ENCODE measurements at regions not wholly inside any gene's neighbourhood (a gene's known extent, or its start where the extent isn't known, plus 50 kb on each side); places are given as distances from the start of the nearest gene placed in this dataset.

DNA sequence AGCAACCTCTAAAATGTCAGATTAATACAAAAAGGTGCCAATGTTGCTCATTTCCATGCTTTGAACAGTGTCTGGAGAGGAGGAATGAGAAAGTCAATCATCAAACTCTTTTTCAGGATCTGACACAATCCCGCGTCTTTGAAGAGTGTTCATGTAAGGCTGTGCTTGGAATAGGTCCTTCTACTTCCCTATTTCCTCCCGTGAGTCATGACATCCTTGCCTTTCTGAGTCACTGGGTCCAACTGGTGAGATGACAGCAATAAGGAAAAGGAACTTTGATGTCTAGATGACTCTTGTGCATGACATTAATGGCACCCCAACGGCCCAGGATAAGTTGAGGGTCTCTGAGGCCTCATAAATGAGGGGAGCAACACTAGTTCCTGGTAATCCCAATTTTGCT lies 109.0 kb upstream of the CELF4 start:
- H3K9ac ChIP-seq (ENCODE audit: low read length in 3 of 3) = no peak overlapping the region
- H3K27me3 ChIP-seq (ENCODE audit: control insufficient read depth, insufficient read depth, low read length) = no peaks in the 10 kb centered on the region
- no peak for FAIRE-seq
- H3K27ac ChIP-seq (ENCODE audit: low read depth in 2 of 2, low read length in 2 of 2) = no peak overlapping the region
- peaks cover 0 to 7% (median 0%) of the 10 kb centered on the region in 3 donors for H3K9me3 ChIP-seq (ENCODE audit: control insufficient read depth in 2 of 3, insufficient read depth in 1 of 3, low read length in 3 of 3)
- no peak for TF ChIP-seq CTCF (IDR thresholded peaks at IDR 0.05; ENCODE audit: borderline replicate concordance, extremely low read depth, insufficient read depth)
- intact Hi-C loops (cut with DNase I) = no loop called here
- H3K4me1 ChIP-seq (ENCODE audit: control insufficient read depth in 2 of 3, insufficient read depth in 2 of 3, low read depth in 1 of 3, low read length in 3 of 3) = no peaks in the 10 kb centered on the region
- no peak overlapping the region for H3K4me3 ChIP-seq (ENCODE audit: low read length in 3 of 3)
- DNase-seq = no peak
- H3K36me3 ChIP-seq (ENCODE audit: control insufficient read depth in 2 of 3, insufficient read depth in 3 of 3, low read length in 3 of 3) = no peaks in the 10 kb centered on the region

DNA sequence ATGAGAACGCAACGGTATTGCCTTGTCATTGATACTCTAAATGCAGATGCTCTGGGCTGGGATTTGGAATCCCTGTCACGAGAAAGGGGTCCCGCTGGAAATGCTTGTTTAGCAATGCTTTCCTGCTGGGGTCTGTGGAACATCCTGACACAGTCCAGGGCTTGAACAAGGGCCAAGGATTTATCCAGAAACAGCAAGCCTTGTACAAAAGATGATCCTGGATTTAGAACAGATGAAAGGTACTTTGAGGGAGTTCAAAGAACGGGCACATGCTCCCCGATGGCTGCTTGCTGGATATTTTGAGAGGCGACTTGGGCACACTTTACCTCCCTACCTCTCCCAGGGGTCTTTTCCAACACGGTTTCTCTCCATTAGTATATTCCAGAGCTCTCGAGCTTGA lies 108.1 kb upstream of the CELF4 start:
- DNase-seq = no peak
- no peak for FAIRE-seq
- intact Hi-C loops (cut with DNase I) = no loop called here

GRCh38 chr18:37672932-37673595 lies 107.5 kb upstream of the CELF4 start:
- Histone ChIP-seq H3K9me3 (ENCODE audit: control insufficient read depth in 2 of 3, insufficient read depth in 1 of 3, low read length in 3 of 3) (peaks cover 0 to 7% (median 0%) of the 10 kb centered on the region in 3 donors), H3K9ac (ENCODE audit: low read length in 3 of 3) (no peak overlapping the region), H3K36me3 (ENCODE audit: control insufficient read depth in 2 of 3, insufficient read depth in 3 of 3, low read length in 3 of 3) (no peaks in the 10 kb centered on the region), H3K4me3 (ENCODE audit: low read length in 3 of 3) (no peak overlapping the region), H3K27ac (ENCODE audit: low read depth in 2 of 2, low read length in 2 of 2) (no peak overlapping the region), H3K4me1 (ENCODE audit: control insufficient read depth in 2 of 3, insufficient read depth in 2 of 3, low read depth in 1 of 3, low read length in 3 of 3) (no peaks in the 10 kb centered on the region), H3K27me3 (ENCODE audit: control insufficient read depth, insufficient read depth, low read length) (no peaks in the 10 kb centered on the region)
- DNase-seq (no peak), FAIRE-seq (no peak)
- intact Hi-C loops (cut with DNase I) = no loop called here
- TF ChIP-seq CTCF (IDR thresholded peaks at IDR 0.05; ENCODE audit: borderline replicate concordance, extremely low read depth, insufficient read depth) = no peak

More for the DNA sequence above, 108.1 kb upstream of the CELF4 start:
- Histone ChIP-seq H3K36me3 (ENCODE audit: control insufficient read depth in 2 of 3, insufficient read depth in 3 of 3, low read length in 3 of 3) (no peaks in the 10 kb centered on the region), H3K9ac (ENCODE audit: low read length in 3 of 3) (no peak overlapping the region), H3K9me3 (ENCODE audit: control insufficient read depth in 2 of 3, insufficient read depth in 1 of 3, low read length in 3 of 3) (peaks cover 0 to 7% (median 0%) of the 10 kb centered on the region in 3 donors), H3K27me3 (ENCODE audit: control insufficient read depth, insufficient read depth, low read length) (no peaks in the 10 kb centered on the region), H3K27ac (ENCODE audit: low read depth in 2 of 2, low read length in 2 of 2) (no peak overlapping the region), H3K4me1 (ENCODE audit: control insufficient read depth in 2 of 3, insufficient read depth in 2 of 3, low read depth in 1 of 3, low read length in 3 of 3) (no peaks in the 10 kb centered on the region), H3K4me3 (ENCODE audit: low read length in 3 of 3) (no peak overlapping the region)
- TF ChIP-seq CTCF (IDR thresholded peaks at IDR 0.05; ENCODE audit: borderline replicate concordance, extremely low read depth, insufficient read depth) = no peak

- DNase-seq (no peak), FAIRE-seq (no peak)
- no peaks in the 10 kb centered on the region for H3K4me1 ChIP-seq (ENCODE audit: control insufficient read depth in 2 of 3, insufficient read depth in 2 of 3, low read depth in 1 of 3, low read length in 3 of 3)
- no peaks in the 10 kb centered on the region for H3K36me3 ChIP-seq (ENCODE audit: control insufficient read depth in 2 of 3, insufficient read depth in 3 of 3, low read length in 3 of 3)
- no peaks in the 10 kb centered on the region for H3K27me3 ChIP-seq (ENCODE audit: control insufficient read depth, insufficient read depth, low read length)
- no peak overlapping the region for H3K4me3 ChIP-seq (ENCODE audit: low read length in 3 of 3)
- H3K9me3 ChIP-seq (ENCODE audit: control insufficient read depth in 2 of 3, insufficient read depth in 1 of 3, low read length in 3 of 3) = peaks cover 0 to 7% (median 0%) of the 10 kb centered on the region in 3 donors
- no peak overlapping the region for H3K27ac ChIP-seq (ENCODE audit: low read depth in 2 of 2, low read length in 2 of 2)
- intact Hi-C loops (cut with DNase I) = no loop called here
- no peak for TF ChIP-seq CTCF (IDR thresholded peaks at IDR 0.05; ENCODE audit: borderline replicate concordance, extremely low read depth, insufficient read depth)
- no peak overlapping the region for H3K9ac ChIP-seq (ENCODE audit: low read length in 3 of 3)
These were observed 106.4 kb upstream of the CELF4 start for GRCh38 chr18:37672001-37672400.
